ENCODE measurements at regions not wholly inside any gene's neighbourhood (a gene's known extent, or its start where the extent isn't known, plus 50 kb on each side); places are given as distances from the start of the nearest gene placed in this dataset.

GRCh38 chr2:56522605-56523089 is 338.9 kb downstream of the CCDC85A start:
- Histone ChIP-seq H3K36me3 (no peaks in the 10 kb centered on the region), H3K27me3 (no peaks in the 10 kb centered on the region), H3K27ac (no peak overlapping the region), H3K4me1 (no peaks in the 10 kb centered on the region), H3K4me3 (no peak overlapping the region), H3K9me3 (no peaks in the 10 kb centered on the region)
- 52 to 55% methylated on average over 5 of the region's 5 CpGs for WGBS, 2 donors
- intact Hi-C loops (cut with DNase I) = no loop called here
- no peak for DNase-seq
- TF ChIP-seq, protein P1, sequence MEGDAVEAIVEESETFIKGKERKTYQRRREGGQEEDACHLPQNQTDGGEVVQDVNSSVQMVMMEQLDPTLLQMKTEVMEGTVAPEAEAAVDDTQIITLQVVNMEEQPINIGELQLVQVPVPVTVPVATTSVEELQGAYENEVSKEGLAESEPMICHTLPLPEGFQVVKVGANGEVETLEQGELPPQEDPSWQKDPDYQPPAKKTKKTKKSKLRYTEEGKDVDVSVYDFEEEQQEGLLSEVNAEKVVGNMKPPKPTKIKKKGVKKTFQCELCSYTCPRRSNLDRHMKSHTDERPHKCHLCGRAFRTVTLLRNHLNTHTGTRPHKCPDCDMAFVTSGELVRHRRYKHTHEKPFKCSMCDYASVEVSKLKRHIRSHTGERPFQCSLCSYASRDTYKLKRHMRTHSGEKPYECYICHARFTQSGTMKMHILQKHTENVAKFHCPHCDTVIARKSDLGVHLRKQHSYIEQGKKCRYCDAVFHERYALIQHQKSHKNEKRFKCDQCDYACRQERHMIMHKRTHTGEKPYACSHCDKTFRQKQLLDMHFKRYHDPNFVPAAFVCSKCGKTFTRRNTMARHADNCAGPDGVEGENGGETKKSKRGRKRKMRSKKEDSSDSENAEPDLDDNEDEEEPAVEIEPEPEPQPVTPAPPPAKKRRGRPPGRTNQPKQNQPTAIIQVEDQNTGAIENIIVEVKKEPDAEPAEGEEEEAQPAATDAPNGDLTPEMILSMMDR (IDR thresholded peaks at IDR 0.05) = no peak
- TF ChIP-seq POLR2AphosphoS5 (IDR thresholded peaks at IDR 0.05) = no peak
- TF ChIP-seq EP300 (IDR thresholded peaks at IDR 0.05) = no peak
- TF ChIP-seq POLR2A (IDR thresholded peaks at IDR 0.05) = no peak

DNA sequence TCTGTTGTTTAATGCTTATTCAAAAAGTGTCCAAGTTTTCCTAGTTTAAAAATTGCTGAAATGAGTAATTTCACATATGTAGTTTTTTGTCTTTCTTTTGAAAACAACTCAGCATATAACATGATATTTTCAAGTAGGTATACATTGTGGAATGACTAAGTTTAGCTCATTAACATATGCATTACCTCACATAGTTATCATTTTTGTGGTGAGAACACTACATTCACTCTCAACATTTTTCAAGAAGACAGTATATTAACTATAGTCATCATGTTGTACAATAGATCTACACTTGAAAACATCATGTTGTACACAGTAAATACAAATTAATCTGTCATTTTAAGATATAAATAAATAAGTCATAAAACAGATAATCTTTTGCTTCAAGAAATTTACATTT is 340.0 kb downstream of the CCDC85A start:
- H3K9me3 ChIP-seq = no peaks in the 10 kb centered on the region
- no peak for DNase-seq
- no peaks in the 10 kb centered on the region for H3K4me1 ChIP-seq
- no peaks in the 10 kb centered on the region for H3K27me3 ChIP-seq
- intact Hi-C loops (cut with DNase I) = no loop called here
- TF ChIP-seq POLR2AphosphoS5 (IDR thresholded peaks at IDR 0.05) (no peak), EP300 (IDR thresholded peaks at IDR 0.05) (no peak), POLR2A (IDR thresholded peaks at IDR 0.05) (no peak)
- TF ChIP-seq, protein P1 (IDR thresholded peaks at IDR 0.05) = no peak
- no peak overlapping the region for H3K4me3 ChIP-seq
- no peaks in the 10 kb centered on the region for H3K36me3 ChIP-seq
- no peak overlapping the region for H3K27ac ChIP-seq

- no peaks in the 10 kb centered on the region for H3K36me3 ChIP-seq
- H3K27ac ChIP-seq = no peak overlapping the region
- DNase-seq = no peak
- no peaks in the 10 kb centered on the region for H3K27me3 ChIP-seq
- no peak for TF ChIP-seq POLR2AphosphoS5 (IDR thresholded peaks at IDR 0.05)
- TF ChIP-seq POLR2A (IDR thresholded peaks at IDR 0.05) = no peak
- no peak for TF ChIP-seq EP300 (IDR thresholded peaks at IDR 0.05)
- TF ChIP-seq, protein P1 (IDR thresholded peaks at IDR 0.05) = no peak
- no peaks in the 10 kb centered on the region for H3K4me1 ChIP-seq
- intact Hi-C loops (cut with DNase I) = no loop called here
- no peak overlapping the region for H3K4me3 ChIP-seq
- no peaks in the 10 kb centered on the region for H3K9me3 ChIP-seq
These were observed 348.1 kb downstream of the CCDC85A start for GRCh38 chr2:56531668-56532420.

GRCh38 chr2:56534321-56534720 is 350.5 kb downstream of the CCDC85A start:
- Histone ChIP-seq H3K36me3 (no peaks in the 10 kb centered on the region), H3K4me1 (no peaks in the 10 kb centered on the region), H3K4me3 (no peak overlapping the region), H3K27ac (no peak overlapping the region), H3K27me3 (no peaks in the 10 kb centered on the region), H3K9me3 (no peaks in the 10 kb centered on the region)
- TF ChIP-seq, protein P1 (IDR thresholded peaks at IDR 0.05) = no peak
- TF ChIP-seq POLR2AphosphoS5 (IDR thresholded peaks at IDR 0.05) (no peak), EP300 (IDR thresholded peaks at IDR 0.05) (no peak), POLR2A (IDR thresholded peaks at IDR 0.05) (no peak)
- intact Hi-C loops (cut with DNase I) = no loop called here
- no peak for DNase-seq
- WGBS, 2 donors = 66 to 80% methylated on average over 2 of the region's 2 CpGs

DNA sequence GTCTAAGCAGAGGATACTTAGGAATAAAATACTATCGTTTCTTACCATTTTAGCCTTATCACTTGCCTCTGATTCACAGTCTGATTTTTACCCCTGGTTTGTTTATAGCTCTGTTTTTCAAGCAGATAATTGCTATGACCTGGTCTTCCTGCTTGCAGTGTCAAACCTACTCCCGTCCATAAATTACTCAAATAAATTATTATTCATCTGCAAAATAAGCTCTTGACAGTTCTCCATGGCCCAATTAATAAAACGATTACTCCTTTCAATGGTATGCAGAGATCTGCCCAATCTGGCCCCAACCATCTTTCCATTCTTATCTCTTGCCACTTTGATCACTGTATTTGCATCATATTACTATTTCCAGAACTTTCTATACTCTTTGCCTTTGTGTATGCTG is 354.0 kb downstream of the CCDC85A start:
- no peak overlapping the region for H3K27ac ChIP-seq
- no peaks in the 10 kb centered on the region for H3K36me3 ChIP-seq
- H3K9me3 ChIP-seq = no peaks in the 10 kb centered on the region
- H3K27me3 ChIP-seq = no peaks in the 10 kb centered on the region
- H3K4me3 ChIP-seq = no peak overlapping the region
- TF ChIP-seq EP300 (IDR thresholded peaks at IDR 0.05) (no peak), POLR2AphosphoS5 (IDR thresholded peaks at IDR 0.05) (no peak), POLR2A (IDR thresholded peaks at IDR 0.05) (no peak)
- TF ChIP-seq, protein P1 (IDR thresholded peaks at IDR 0.05) = no peak
- WGBS, 2 donors = 62 to 71% methylated on average over 3 of the region's 3 CpGs
- intact Hi-C loops (cut with DNase I) = no loop called here
- DNase-seq = no peak
- no peaks in the 10 kb centered on the region for H3K4me1 ChIP-seq
